PFSK-1 (cell line): ENCODE measurements at regions not wholly inside any gene's neighbourhood (a gene's known extent, or its start where the extent isn't known, plus 50 kb on each side); places are given as distances from the start of the nearest gene placed in this dataset.

Experiments used
- POLR2AphosphoS5 ChIP-seq: IDR thresholded peaks from 2 replicates; pipeline ENCODE4 v1.6.1; 2012; ENCODE audit warnings: low read depth, mild to moderate bottlenecking, control low read depth, low read length, moderate library complexity
- REST ChIP-seq, 2 experiments: IDR thresholded peaks; 2 replicates each; pipeline versions ENCODE4 v1.6.1 to v1.8.0; 2011 to 2012; ENCODE audit warnings: low read depth in 2 of 2, low read length in 2 of 2, control low read depth in 1 of 2, inconsistent platforms in 1 of 2, mild to moderate bottlenecking in 1 of 2, moderate library complexity in 1 of 2; ENCODE audit not compliant: insufficient read depth in 1 of 2
- SIN3A ChIP-seq: IDR thresholded peaks from 2 replicates; pipeline ENCODE4 v1.6.1; 2012; ENCODE audit warnings: mild to moderate bottlenecking, low read length, moderate library complexity, borderline replicate concordance; ENCODE audit not compliant: insufficient read depth
- TAF1 ChIP-seq: IDR thresholded peaks from 2 replicates; pipeline ENCODE4 v1.6.1; 2012; ENCODE audit warnings: low read length, control low read depth, borderline replicate concordance; ENCODE audit not compliant: insufficient read depth

GRCh38 chr5:111562561-111562960 is 50.2 kb upstream of the STARD4 start:
- TF ChIP-seq SIN3A: no peak
- no peak for TF ChIP-seq REST (IDR thresholded peaks at IDR 0.05; ENCODE audit: insufficient read depth in 1 of 2, low read depth in 2 of 2, low read length in 2 of 2)
- no peak for TF ChIP-seq POLR2AphosphoS5
- no peak for TF ChIP-seq TAF1
